Fibroblast of lung (primary cell): ENCODE measurements at regions not wholly inside any gene's neighbourhood (a gene's known extent, or its start where the extent isn't known, plus 50 kb on each side); places are given as distances from the start of the nearest gene placed in this dataset.

Source experiments
- DNase-seq, 2 donors: peaks; one replicate each; pipeline versions ENCODE4 v3.0.0 to v3.0.0-alpha.2; 2010; ENCODE audit warnings: low read depth in 2 of 2
- H2AFZ ChIP-seq: 2 replicates; pipeline ENCODE4 v1.5.1; 2012; ENCODE audit warnings: low read length, control low read depth, inconsistent platforms
- H3K27ac ChIP-seq: 2 replicates; pipeline ENCODE4 v1.5.1; 2011; ENCODE audit warnings: low read length, control low read depth; ENCODE audit not compliant: insufficient read depth
- H3K27me3 ChIP-seq: 2 replicates; pipeline ENCODE4 v1.5.1; 2011; ENCODE audit warnings: mild to moderate bottlenecking, low read length; ENCODE audit not compliant: control insufficient read depth, insufficient read depth
- H3K36me3 ChIP-seq: 2 replicates; pipeline ENCODE4 v1.5.1; 2011; ENCODE audit warnings: low read length; ENCODE audit not compliant: control insufficient read depth, insufficient read depth
- H3K4me1 ChIP-seq: 2 replicates; pipeline ENCODE4 v1.5.1; 2011; ENCODE audit warnings: low read length; ENCODE audit not compliant: control insufficient read depth, insufficient read depth; ENCODE audit errors: extremely low read depth
- H3K4me2 ChIP-seq: 2 replicates; pipeline ENCODE4 v1.5.1; 2011; ENCODE audit warnings: low read length, control low read depth; ENCODE audit not compliant: insufficient read depth; ENCODE audit errors: extremely low read depth
- H3K4me3 ChIP-seq, 4 experiments: fragments of 200-600 bp in 1 of 4; sonication (generic) in 1 of 4; replicated peaks in 1 of 4; 2 replicates each; pipeline ENCODE4 v1.5.1; 2011 to 2016; ENCODE audit warnings: low read length in 4 of 4, low read depth in 3 of 4, mild to moderate bottlenecking in 3 of 4, control low read depth in 2 of 4, inconsistent platforms in 1 of 4, mixed read lengths in 1 of 4; ENCODE audit not compliant: insufficient read depth in 1 of 4; ENCODE audit errors: control extremely low read depth in 1 of 4
- H3K79me2 ChIP-seq: 2 replicates; pipeline ENCODE4 v1.5.1; 2012; ENCODE audit warnings: mild to moderate bottlenecking, low read length, inconsistent platforms; ENCODE audit not compliant: control insufficient read depth, insufficient read depth
- H3K9ac ChIP-seq: 2 replicates; pipeline ENCODE4 v1.5.1; 2011; ENCODE audit warnings: mild to moderate bottlenecking, low read length, control low read depth; ENCODE audit not compliant: insufficient read depth
- H3K9me3 ChIP-seq: 2 replicates; pipeline ENCODE4 v1.5.1; 2012; ENCODE audit warnings: low read depth, low read length; ENCODE audit not compliant: control insufficient read depth, insufficient read depth
- H4K20me1 ChIP-seq: 2 replicates; pipeline ENCODE4 v1.5.1; 2011; ENCODE audit warnings: low read length; ENCODE audit not compliant: control insufficient read depth, insufficient read depth; ENCODE audit errors: extremely low read depth
- CTCF ChIP-seq, 2 donors: IDR thresholded peaks in 1 of 2; conservative IDR thresholded peaks in 1 of 2; 1 replicate in 1 of 2; 2 replicates in 1 of 2; pipeline ENCODE4 v1.5.1; 2011 to 2012; ENCODE audit warnings: low read length in 2 of 2, control low read depth in 1 of 2, inconsistent platforms in 1 of 2, low read depth in 1 of 2, mild to moderate bottlenecking in 1 of 2
- EZH2 ChIP-seq: IDR thresholded peaks from 2 replicates; pipeline ENCODE4 v1.5.1; 2012; ENCODE audit warnings: low read length, control low read depth, mild to moderate bottlenecking; ENCODE audit errors: missing control alignments

GRCh38 chr14:96949594-96949993, 152.4 kb downstream of the VRK1 start:
- no peaks in the 10 kb centered on the region for H3K79me2 ChIP-seq
- H3K9me3 ChIP-seq, result no peaks in the 10 kb centered on the region
- H3K4me2 ChIP-seq, result no peak overlapping the region
- H3K4me3 ChIP-seq, result no peak overlapping the region
- DNase-seq, result no peak
- TF ChIP-seq EZH2 (no peak), CTCF (conservative IDR thresholded peaks at IDR 0.05 in 1 of 2, IDR thresholded peaks at IDR 0.05 in 1 of 2; ENCODE audit: low read depth in 1 of 2, low read length in 2 of 2) (no peak)
- no peak overlapping the region for H2AFZ ChIP-seq
- no peaks in the 10 kb centered on the region for H3K4me1 ChIP-seq
- no peak overlapping the region for H3K9ac ChIP-seq
- no peaks in the 10 kb centered on the region for H4K20me1 ChIP-seq
- no peak overlapping the region for H3K27ac ChIP-seq
- no peaks in the 10 kb centered on the region for H3K36me3 ChIP-seq
- no peaks in the 10 kb centered on the region for H3K27me3 ChIP-seq

GRCh38 chr14:96951511-96951910, 154.3 kb downstream of the VRK1 start:
- Histone ChIP-seq H3K4me1 (no peaks in the 10 kb centered on the region), H2AFZ (no peak overlapping the region), H3K27ac (no peak overlapping the region), H3K27me3 (no peaks in the 10 kb centered on the region), H3K9ac (no peak overlapping the region), H3K79me2 (no peaks in the 10 kb centered on the region), H3K4me2 (no peak overlapping the region), H3K9me3 (no peaks in the 10 kb centered on the region), H4K20me1 (no peaks in the 10 kb centered on the region), H3K36me3 (no peaks in the 10 kb centered on the region), H3K4me3 (no peak overlapping the region)
- no peak for TF ChIP-seq CTCF (conservative IDR thresholded peaks at IDR 0.05 in 1 of 2, IDR thresholded peaks at IDR 0.05 in 1 of 2; ENCODE audit: low read depth in 1 of 2, low read length in 2 of 2)
- DNase-seq, result no peak

- DNase-seq, result no peak
- Histone ChIP-seq H2AFZ (no peak overlapping the region), H3K9ac (no peak overlapping the region), H3K27ac (no peak overlapping the region), H3K9me3 (no peaks in the 10 kb centered on the region), H3K4me2 (no peak overlapping the region), H4K20me1 (no peaks in the 10 kb centered on the region), H3K79me2 (no peaks in the 10 kb centered on the region), H3K4me3 (no peak overlapping the region), H3K27me3 (no peaks in the 10 kb centered on the region), H3K36me3 (no peaks in the 10 kb centered on the region), H3K4me1 (no peaks in the 10 kb centered on the region)
- TF ChIP-seq CTCF (conservative IDR thresholded peaks at IDR 0.05 in 1 of 2, IDR thresholded peaks at IDR 0.05 in 1 of 2; ENCODE audit: low read depth in 1 of 2, low read length in 2 of 2), result no peak
- no peak for TF ChIP-seq EZH2
Observed at GRCh38 chr14:96953087-96953874, 156.1 kb downstream of the VRK1 start.
